Left lobe of liver (tissue), 2 donors: ENCODE measurements at regions not wholly inside any gene's neighbourhood (a gene's known extent, or its start where the extent isn't known, plus 50 kb on each side); places are given as distances from the start of the nearest gene placed in this dataset.

ENCODE experiments used
- ATAC-seq: fragments of 200-7000 bp; cut with Tn5 transposase; one replicate; pipeline ENCODE4 v1.9.1; 2020; ENCODE audit warnings: mild to moderate bottlenecking, moderate library complexity
- DNase-seq: peaks from one replicate; pipeline ENCODE4 v3.0.0-alpha.2; 2020; ENCODE audit warnings: low spot score
- donor health status: DM: no; HTN: no; CAD: no; lungs with moderate emphysema.
- donor health status: DM: no; HTN: yes; CAD: no.

GRCh38 chr9:3161912-3162311 is 318.0 kb upstream of the PUM3 start:
- DNase-seq, result no peak
- ATAC-seq, result no peak

DNA sequence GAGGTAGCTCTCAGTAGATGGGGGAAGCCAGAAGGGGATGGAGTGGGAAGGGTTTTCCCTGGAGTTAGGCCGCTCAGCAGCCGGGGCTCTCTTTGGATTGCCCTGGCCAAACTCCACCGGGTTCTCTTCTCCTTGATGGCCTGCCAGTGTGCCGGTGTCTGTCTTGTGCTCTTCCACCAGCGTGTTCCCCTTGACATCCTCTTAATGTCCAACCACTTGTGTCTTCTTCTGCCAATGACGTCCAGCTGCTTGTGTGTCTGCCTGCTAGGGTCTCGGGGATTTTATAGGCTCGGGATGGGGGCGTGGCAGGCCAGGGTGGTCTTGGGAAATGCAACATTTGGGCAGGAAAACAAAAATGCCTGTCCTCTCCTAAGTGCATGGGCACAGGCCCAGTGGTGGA is 313.1 kb upstream of the PUM3 start:
- DNase-seq, result no peak
- no peak for ATAC-seq

GRCh38 chr9:3151672-3152576 is 308.0 kb upstream of the PUM3 start:
- ATAC-seq, result no peak
- no peak for DNase-seq

GRCh38 chr9:3150074-3150473 is 306.2 kb upstream of the PUM3 start:
- DNase-seq (no peak), ATAC-seq (no peak)

GRCh38 chr9:3138231-3139229 is 294.6 kb upstream of the PUM3 start:
- DNase-seq (no peak), ATAC-seq (no peak)

DNA sequence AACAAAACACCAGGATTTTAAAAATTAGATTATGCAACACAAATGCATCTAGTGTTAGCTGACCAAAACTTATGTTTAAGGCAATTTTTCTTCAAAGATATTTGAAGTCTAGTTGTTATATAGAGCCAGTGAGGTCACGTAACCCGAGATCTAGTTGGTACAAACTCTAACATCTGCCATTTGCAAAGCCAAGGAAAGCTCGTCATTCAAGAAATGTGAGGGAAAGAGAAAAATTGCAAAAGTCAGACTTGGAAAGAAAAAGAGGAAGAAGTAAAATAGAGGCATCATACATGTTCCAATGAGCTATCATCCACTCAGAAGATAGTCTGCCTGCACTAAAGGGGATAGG is 293.4 kb upstream of the PUM3 start:
- ATAC-seq, result no peak
- DNase-seq, result no peak

DNA sequence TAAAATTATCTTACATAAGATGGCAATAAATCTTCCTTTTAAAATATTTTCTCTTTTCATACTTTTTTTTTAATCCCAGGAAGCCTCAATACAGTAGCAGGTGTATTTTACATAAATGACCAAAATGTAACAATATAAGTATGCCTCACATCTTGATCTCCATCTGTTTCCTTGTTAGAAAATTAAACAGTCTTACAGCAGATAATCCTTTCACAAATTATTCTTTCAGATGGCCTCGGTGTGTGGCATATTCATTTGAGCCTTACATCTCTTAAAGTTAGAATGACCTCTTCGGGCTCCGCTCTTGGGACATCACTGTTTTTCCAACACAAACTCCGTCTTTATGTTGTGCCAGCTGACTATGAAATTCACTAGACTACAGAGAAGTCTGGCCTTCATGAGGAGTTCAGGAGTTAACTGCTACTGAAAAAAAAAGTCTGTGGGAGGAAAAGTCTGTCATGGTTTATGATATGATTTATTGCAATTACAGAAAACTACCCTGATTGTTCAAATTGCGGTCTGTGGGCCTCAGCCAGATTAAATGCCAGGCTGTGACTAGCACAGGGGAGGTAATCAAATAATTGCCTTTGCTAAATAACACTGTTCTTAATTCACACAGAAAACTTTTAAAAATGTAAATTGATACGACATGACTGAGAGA is 292.9 kb upstream of the PUM3 start:
- DNase-seq (no peak), ATAC-seq (no peak)

- ATAC-seq, result no peak
- DNase-seq, result no peak
These were observed 292.3 kb upstream of the PUM3 start for GRCh38 chr9:3136230-3136629.

DNA sequence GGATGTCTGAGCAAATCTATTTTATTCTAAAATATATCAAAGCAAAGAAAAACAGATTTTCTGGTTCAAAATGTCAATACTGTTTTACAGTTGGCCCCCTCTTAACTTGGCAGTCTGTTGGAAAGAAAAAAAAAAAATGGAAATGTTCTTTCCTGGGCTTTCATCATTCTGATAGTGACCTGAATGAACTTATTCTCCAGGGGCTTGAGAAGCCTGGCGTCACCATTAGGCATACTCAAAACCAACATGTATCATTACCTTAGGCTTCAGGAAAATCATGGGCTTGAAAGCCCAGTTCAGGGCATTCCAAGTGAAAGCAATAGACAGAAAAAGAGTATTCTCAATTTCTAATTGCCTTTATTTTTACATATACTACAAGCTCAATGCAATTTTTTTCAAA is 283.7 kb upstream of the PUM3 start:
- no peak for ATAC-seq

GRCh38 chr9:3125602-3126405 is 281.9 kb upstream of the PUM3 start:
- DNase-seq (no peak), ATAC-seq (no peak)

More for the DNA sequence above, 283.7 kb upstream of the PUM3 start:
- DNase-seq, result no peak

DNA sequence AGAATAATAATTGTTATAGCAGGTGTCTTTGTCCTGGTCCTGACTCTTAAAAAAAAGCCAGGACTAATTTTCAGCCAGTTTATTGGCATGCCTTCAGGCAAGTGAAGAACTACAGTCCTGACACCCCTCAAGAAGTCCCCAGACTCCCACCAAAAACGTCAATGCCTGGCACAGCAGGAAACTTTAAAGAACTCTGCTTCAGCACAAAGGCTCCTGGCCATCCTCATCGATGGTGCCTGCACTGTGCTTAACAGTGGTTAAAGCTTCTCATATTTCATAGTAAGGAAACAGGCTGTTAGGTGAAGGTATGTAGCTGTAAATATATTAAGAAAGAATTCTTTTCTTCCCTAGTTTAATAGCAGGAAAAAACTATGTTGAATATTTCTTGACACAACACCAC is 280.1 kb upstream of the PUM3 start:
- ATAC-seq (no peak), DNase-seq (no peak)

- DNase-seq (no peak), ATAC-seq (no peak)
These were observed 274.2 kb upstream of the PUM3 start for GRCh38 chr9:3118081-3118480.

- ATAC-seq (no peak), DNase-seq (no peak)
These were observed 255.8 kb upstream of the PUM3 start for GRCh38 chr9:3099646-3100045.

DNA sequence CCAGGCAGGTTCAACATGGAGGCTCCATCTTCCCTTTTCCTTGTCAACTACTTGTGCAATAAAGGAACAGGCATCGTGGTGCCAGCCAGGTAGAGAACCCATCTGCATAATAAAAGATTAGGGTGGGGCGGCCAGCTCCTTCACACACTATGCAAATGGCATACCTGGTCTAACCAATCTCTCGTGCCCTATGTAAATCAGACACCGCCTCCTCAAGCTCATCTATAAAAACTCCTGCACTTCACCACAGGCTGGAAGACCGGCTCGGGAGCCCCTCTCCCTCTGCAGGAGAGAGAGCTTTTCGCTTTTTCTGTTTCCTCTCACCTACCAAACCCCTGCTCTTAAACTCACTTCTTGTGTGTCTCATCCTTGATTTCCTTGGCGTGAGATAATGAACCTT is 244.3 kb upstream of the PUM3 start:
- no peak for DNase-seq

DNA sequence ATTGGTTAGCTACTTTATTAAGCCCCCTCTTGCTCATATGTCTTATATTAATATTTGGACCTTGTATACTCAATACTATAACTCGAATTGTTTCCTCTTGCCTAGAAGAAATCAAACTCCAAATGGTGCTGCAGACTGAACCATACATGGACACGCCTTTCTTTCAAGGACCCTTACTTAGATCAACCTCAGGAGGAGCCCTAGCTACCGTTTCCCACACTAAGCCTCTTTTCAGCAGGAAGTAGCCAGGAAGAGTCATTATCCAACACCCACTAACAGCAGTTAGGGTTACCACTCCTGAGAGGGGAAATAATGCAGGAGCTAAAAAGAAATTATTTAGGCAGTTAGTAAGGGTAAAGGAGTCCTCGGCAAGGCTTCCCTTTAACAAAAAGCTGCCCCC is 243.8 kb upstream of the PUM3 start:
- no peak for DNase-seq
- no peak for ATAC-seq

More for the DNA sequence above, 244.3 kb upstream of the PUM3 start:
- ATAC-seq, result no peak

- DNase-seq, result no peak
- no peak for ATAC-seq
These were observed 237.1 kb upstream of the PUM3 start for GRCh38 chr9:3080951-3081350.

DNA sequence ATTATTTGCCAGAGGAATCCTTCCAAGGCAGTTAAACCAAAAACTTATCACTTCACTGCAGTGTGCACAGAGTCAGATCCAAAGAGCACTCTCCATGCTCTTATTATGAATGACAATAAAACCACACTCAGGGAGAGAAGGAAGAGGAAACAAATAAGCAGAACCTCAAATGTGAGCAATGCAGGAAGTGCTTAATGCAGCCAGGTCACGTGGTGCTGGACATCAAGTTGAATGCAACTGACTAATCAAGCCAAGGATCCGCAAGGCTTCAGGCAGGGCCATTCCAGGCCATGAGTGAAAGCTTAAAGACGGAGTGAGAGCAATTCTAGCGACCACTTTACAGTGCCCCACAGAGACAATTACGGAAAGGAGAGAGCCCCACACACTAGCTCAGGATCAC is 230.4 kb upstream of the PUM3 start:
- ATAC-seq (no peak), DNase-seq (no peak)

DNA sequence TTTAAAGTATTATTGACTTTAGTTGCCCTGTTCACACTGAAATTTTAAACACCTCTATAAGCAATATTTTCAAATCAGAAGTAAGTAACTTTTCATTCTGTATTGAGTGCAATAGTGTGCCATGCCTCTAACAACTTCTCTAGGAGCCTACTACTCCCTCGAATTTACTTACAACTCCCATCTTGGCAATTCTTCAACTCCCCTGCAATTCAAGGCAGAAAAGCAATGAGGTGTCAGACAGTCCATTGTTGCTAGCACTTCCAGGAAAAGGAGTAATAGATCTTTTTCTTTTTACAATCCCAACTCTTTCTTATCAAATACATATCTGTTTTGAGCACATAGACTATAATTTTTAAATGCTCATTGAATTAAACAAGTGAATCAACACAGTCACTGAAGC is 222.7 kb upstream of the PUM3 start:
- no peak for ATAC-seq
- no peak for DNase-seq

DNA sequence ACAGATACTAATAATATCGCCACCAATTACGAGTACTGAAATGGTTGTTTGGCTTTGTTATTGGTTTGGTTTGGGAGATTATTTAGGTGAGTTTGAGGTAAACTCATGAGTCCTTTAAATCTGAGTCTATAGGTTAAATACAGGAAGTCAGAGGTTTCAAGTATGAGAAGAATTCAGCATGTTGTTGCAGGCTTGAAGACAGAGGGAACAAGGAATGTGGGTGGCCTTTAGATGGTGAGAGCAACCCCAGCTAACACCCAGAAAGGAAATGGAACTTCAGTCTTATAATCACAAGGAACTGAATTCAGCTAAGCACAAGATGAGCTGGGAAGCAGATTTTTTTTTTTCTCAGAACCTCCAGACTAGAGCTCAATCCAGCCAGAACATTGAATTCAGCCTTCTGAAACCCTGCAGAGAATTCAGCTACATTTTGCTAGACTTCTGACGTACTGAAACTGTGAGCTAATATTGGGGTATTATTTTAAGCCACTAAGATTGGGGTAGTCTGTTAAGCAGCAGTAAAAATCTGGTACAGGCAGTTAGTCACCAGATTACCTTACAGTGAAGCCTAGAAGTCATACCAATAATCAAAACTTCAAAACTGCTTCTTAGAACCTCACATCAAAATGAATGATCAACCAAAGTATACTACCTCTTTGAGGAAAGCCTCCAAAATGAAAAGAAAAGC is 216.0 kb upstream of the PUM3 start:
- ATAC-seq, result no peak

GRCh38 chr9:3058409-3058808 is 214.5 kb upstream of the PUM3 start:
- peak; percentile 85 for ATAC-seq
- DNase-seq, result peak; percentile 58

More for the DNA sequence above, 216.0 kb upstream of the PUM3 start:
- no peak for DNase-seq
